Breast epithelium (tissue), 3 donors: ENCODE measurements at regions not wholly inside any gene's neighbourhood (a gene's known extent, or its start where the extent isn't known, plus 50 kb on each side); places are given as distances from the start of the nearest gene placed in this dataset.

Experiments
- CTCF ChIP-seq, 3 donors: fragments of 450-650 bp; IDR thresholded peaks; one replicate each; pipeline ENCODE4 v1.5.1; 2016 to 2017; ENCODE audit warnings: antibody characterized with exemption in 3 of 3, mild to moderate bottlenecking in 3 of 3, moderate library complexity in 3 of 3
- POLR2A ChIP-seq: fragments of 450-650 bp; IDR thresholded peaks from one replicate; pipeline ENCODE4 v1.6.1; 2016; ENCODE audit warnings: antibody characterized with exemption, mild to moderate bottlenecking, moderate library complexity
- POLR2AphosphoS5 ChIP-seq, 3 donors: sonication (generic); formaldehyde crosslinking; IDR thresholded peaks; one replicate each; pipeline ENCODE4 v1.6.1; 2017; ENCODE audit warnings: antibody characterized with exemption in 3 of 3

DNA sequence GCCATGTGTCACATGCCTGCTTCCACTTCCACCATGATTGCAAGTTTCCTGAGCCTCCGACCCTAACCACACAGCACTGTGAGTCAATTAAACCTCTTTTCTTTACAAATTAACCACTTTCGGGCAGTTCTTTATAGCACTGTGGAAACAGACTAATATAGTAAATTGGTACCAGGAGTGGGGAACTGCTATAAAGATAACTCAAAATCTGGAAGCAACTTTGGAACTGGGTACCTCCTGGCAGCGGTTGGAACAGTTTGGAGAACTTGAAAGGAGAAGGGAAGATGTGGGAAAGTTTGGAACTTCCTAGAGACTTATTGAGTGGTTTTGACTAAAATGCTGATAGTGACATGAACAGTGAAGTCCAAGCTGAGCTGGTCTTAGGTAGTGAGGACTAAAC lies 436.1 kb downstream of the TMEM121 start:
- TF ChIP-seq CTCF (IDR thresholded peaks at IDR 0.05) (no peak), POLR2A (no peak), POLR2AphosphoS5 (IDR thresholded peaks at IDR 0.05) (no peak)
